ENCODE measurements at regions not wholly inside any gene's neighbourhood (a gene's known extent, or its start where the extent isn't known, plus 50 kb on each side); places are given as distances from the start of the nearest gene placed in this dataset.

DNA sequence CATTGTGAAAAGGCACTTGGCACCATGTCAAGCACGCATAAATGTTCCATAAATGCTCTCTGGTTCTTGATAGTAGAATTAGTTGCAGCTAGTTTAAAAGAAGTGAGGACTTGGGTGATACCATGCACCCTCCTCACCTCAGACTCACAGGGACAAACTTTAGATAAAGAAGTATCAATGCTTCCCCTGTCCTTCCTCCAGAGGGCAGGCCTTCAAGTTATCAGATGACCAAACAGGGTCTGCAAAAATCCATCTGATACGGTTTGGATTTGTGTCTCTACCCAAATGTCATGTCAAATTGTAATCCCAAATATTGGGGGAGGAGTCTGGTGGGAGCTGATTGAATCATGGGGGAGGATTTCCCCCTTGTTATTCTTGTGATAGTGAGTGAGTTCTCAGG, 54.1 kb downstream of the C1QL2 start:
- no peak for ATAC-seq
- POLR2A ChIA-PET: interaction anchor here (0.6 kb wide), 1 partner anchor 1157 kb away, joined by 4 read pairs; no protein-coding TSS in a partner anchor
- H3K4me3 Mint-ChIP-seq: no peak overlapping the region
- peaks cover 0 to 28% (median 0%) of the 10 kb centered on the region in 3 donors for H3K36me3 Mint-ChIP-seq
- peaks cover 11 to 29% (median 19%) of the 10 kb centered on the region in 5 donors for H3K27me3 Mint-ChIP-seq
- peaks cover 0 to 2% (median 0%) of the 10 kb centered on the region in 4 donors for H3K4me1 Mint-ChIP-seq
- no peak for DNase-seq
- peaks cover 10 to 70% (median 40%) of the 10 kb centered on the region in 9 donors for H3K9me3 Mint-ChIP-seq
- no peak overlapping the region for H3K27ac Mint-ChIP-seq

- Mint-ChIP-seq H3K27ac (no peak overlapping the region), H3K4me1 (peaks cover 0 to 2% (median 0%) of the 10 kb centered on the region in 4 donors), H3K27me3 (peaks cover 11 to 34% (median 12%) of the 10 kb centered on the region in 5 donors), H3K4me3 (no peak overlapping the region), H3K36me3 (peaks cover 0 to 34% (median 0%) of the 10 kb centered on the region in 3 donors), H3K9me3 (peaks cover 16 to 81% (median 48%) of the 10 kb centered on the region in 9 donors)
- DNase-seq: no peak
- no peak for ATAC-seq
- POLR2A ChIA-PET: no interaction called here
Measured at GRCh38 chr2:119102964-119103363, 55.6 kb downstream of the C1QL2 start.

DNA sequence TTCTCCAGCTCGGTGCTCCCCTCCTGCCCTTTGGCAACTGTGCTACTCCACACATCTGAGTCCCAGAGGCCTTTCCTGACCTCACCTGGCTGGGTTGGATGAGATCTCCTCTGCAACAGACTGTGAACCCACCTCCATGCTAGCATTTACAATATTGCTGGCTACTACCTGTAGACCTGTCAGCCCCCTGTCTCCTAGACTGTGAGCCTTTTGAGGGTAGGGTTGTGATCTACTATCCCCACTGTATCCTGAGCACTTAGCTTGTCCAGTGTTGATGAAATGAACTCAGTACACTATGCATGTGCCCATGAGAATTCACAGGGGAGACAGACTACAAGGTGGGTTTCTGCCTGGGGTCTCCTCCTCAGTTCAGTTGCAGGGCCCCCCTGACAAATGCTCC, 70.1 kb downstream of the C1QL2 start:
- Mint-ChIP-seq H3K27me3 (peaks cover 0 to 14% (median 2%) of the 10 kb centered on the region in 5 donors), H3K36me3 (peaks cover 0 to 7% (median 0%) of the 10 kb centered on the region in 3 donors), H3K4me3 (no peak overlapping the region), H3K27ac (no peak overlapping the region), H3K9me3 (peaks cover 0 to 3% (median 0%) of the 10 kb centered on the region in 9 donors), H3K4me1 (no peaks in the 10 kb centered on the region)
- no peak for DNase-seq
- ATAC-seq: no peak
- POLR2A ChIA-PET: no interaction called here

- peaks cover 0 to 4% (median 0%) of the 10 kb centered on the region in 9 donors for H3K9me3 Mint-ChIP-seq
- no peaks in the 10 kb centered on the region for H3K36me3 Mint-ChIP-seq
- H3K4me3 Mint-ChIP-seq: no peak overlapping the region
- no peak overlapping the region for H3K27ac Mint-ChIP-seq
- no peaks in the 10 kb centered on the region for H3K4me1 Mint-ChIP-seq
- ATAC-seq (no peak), DNase-seq (no peak)
- POLR2A ChIA-PET: no interaction called here
- H3K27me3 Mint-ChIP-seq: peaks cover 0 to 14% (median 2%) of the 10 kb centered on the region in 5 donors
Measured at GRCh38 chr2:119086327-119086726, 72.2 kb downstream of the C1QL2 start.

DNA sequence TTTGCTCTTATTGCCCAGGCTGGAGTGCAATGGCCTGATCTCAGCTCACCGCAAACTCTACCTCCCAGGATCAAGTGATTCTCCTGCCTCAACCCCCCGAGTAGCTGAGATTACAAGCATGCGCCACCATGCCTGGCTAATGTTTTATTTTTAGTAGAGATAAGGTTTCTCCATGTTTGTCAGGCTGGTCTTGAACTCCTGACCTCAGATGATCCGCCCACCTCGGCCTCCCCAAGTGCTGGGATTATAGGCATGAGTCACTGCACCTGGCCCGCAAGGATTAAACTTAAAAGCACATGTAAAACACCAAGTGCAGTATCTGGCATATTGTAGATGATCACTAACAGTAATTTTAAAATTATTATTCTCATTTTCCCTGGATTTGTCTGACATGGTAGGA, 72.9 kb downstream of the C1QL2 start:
- ATAC-seq (no peak), DNase-seq (no peak)
- Mint-ChIP-seq H3K4me1 (no peaks in the 10 kb centered on the region), H3K27me3 (peaks cover 0 to 14% (median 2%) of the 10 kb centered on the region in 5 donors), H3K27ac (no peak overlapping the region), H3K9me3 (peaks cover 0 to 5% (median 0%) of the 10 kb centered on the region in 9 donors), H3K36me3 (no peaks in the 10 kb centered on the region), H3K4me3 (no peak overlapping the region)
- POLR2A ChIA-PET: no interaction called here

DNA sequence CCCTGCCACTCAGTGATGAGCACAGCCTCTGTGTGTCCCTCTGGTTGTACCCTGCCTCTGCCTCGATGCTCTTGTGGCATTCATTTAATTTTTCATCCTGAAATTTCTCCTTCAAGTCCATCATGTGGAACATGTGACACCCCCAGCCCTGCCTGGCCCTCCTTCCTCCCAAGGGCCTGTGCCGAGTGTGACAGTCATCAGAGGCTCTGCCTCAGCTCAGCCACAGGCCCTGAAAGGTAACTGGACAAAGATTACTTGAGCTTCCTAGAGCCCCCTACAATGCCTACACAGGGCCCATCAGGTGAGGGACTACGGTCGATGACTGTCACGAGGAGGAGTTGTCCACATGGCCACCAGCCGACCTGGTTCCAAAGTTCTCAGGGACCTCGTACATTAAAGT, 75.1 kb downstream of the C1QL2 start:
- ATAC-seq: no peak
- no peak for DNase-seq
- POLR2A ChIA-PET: no interaction called here
- Mint-ChIP-seq H3K27me3 (peaks cover 0 to 6% (median 2%) of the 10 kb centered on the region in 5 donors), H3K27ac (no peak overlapping the region), H3K4me1 (no peaks in the 10 kb centered on the region), H3K9me3 (peaks cover 0 to 5% (median 0%) of the 10 kb centered on the region in 9 donors), H3K4me3 (no peak overlapping the region), H3K36me3 (no peaks in the 10 kb centered on the region)

GRCh38 chr2:119082821-119083400, 75.6 kb downstream of the C1QL2 start:
- Mint-ChIP-seq H3K4me3 (no peak overlapping the region), H3K4me1 (no peaks in the 10 kb centered on the region), H3K36me3 (no peaks in the 10 kb centered on the region), H3K27me3 (peaks cover 0 to 6% (median 2%) of the 10 kb centered on the region in 5 donors), H3K27ac (no peak overlapping the region), H3K9me3 (peaks cover 0 to 5% (median 0%) of the 10 kb centered on the region in 9 donors)
- POLR2A ChIA-PET: no interaction called here
- DNase-seq (no peak), ATAC-seq (no peak)

GRCh38 chr2:119078796-119079195, 79.8 kb downstream of the C1QL2 start:
- DNase-seq: no peak
- POLR2A ChIA-PET: no interaction called here
- no peak for ATAC-seq
- no peak overlapping the region for H3K4me3 Mint-ChIP-seq
- no peaks in the 10 kb centered on the region for H3K36me3 Mint-ChIP-seq
- H3K4me1 Mint-ChIP-seq: no peaks in the 10 kb centered on the region
- H3K27me3 Mint-ChIP-seq: peaks cover 3 to 23% (median 8%) of the 10 kb centered on the region in 5 donors
- peaks cover 0 to 5% (median 0%) of the 10 kb centered on the region in 9 donors for H3K9me3 Mint-ChIP-seq
- H3K27ac Mint-ChIP-seq: no peak overlapping the region

GRCh38 chr2:119076713-119077112, 81.8 kb downstream of the C1QL2 start:
- H3K4me3 Mint-ChIP-seq: no peak overlapping the region
- ATAC-seq: no peak

DNA sequence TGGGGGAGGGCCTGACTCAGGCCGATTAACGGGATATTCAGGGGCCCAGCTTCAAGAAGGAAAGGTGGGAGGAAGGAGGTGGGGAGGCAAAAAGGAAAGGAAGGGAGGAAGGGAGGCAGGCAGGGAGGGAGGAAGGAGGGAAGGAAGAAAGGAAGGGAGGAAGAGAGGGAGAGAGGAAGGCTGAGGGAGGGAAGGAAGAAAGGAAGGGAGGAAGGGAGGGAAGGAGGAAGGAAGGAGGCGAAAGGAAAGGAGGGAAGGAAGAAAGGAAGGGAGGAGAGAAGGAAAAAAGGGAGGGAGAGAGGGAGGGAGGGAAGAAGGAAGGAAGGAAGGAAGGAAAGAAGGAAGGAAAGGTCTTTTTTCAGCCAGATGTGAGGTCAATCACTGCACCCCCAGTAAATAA, 85.3 kb downstream of the C1QL2 start:
- no peak overlapping the region for H3K27ac Mint-ChIP-seq

More at GRCh38 chr2:119076713-119077112, 81.8 kb downstream of the C1QL2 start:
- H3K9me3 Mint-ChIP-seq: peaks cover 0 to 5% (median 0%) of the 10 kb centered on the region in 9 donors
- H3K36me3 Mint-ChIP-seq: no peaks in the 10 kb centered on the region
- no peaks in the 10 kb centered on the region for H3K4me1 Mint-ChIP-seq
- H3K27ac Mint-ChIP-seq: no peak overlapping the region
- POLR2A ChIA-PET: no interaction called here
- peaks cover 3 to 23% (median 8%) of the 10 kb centered on the region in 5 donors for H3K27me3 Mint-ChIP-seq
- DNase-seq: no peak

GRCh38 chr2:119071476-119071875, 87.1 kb downstream of the C1QL2 start:
- H3K9me3 Mint-ChIP-seq: no peaks in the 10 kb centered on the region
- no peak for ATAC-seq
- peaks cover 3 to 21% (median 8%) of the 10 kb centered on the region in 5 donors for H3K27me3 Mint-ChIP-seq
- no peaks in the 10 kb centered on the region for H3K4me1 Mint-ChIP-seq
- no peaks in the 10 kb centered on the region for H3K36me3 Mint-ChIP-seq
- no peak overlapping the region for H3K4me3 Mint-ChIP-seq
- H3K27ac Mint-ChIP-seq: no peak overlapping the region
- no peak for DNase-seq
- POLR2A ChIA-PET: no interaction called here

More for the DNA sequence above, 85.3 kb downstream of the C1QL2 start:
- Mint-ChIP-seq H3K27me3 (peaks cover 3 to 23% (median 8%) of the 10 kb centered on the region in 5 donors), H3K4me1 (no peaks in the 10 kb centered on the region), H3K4me3 (no peak overlapping the region), H3K9me3 (no peaks in the 10 kb centered on the region), H3K36me3 (no peaks in the 10 kb centered on the region)
- no peak for ATAC-seq
- POLR2A ChIA-PET: no interaction called here
- no peak for DNase-seq

- DNase-seq: no peak
- no peak overlapping the region for H3K27ac Mint-ChIP-seq
- ATAC-seq: no peak
- POLR2A ChIA-PET: interaction anchor here (0.6 kb wide), 1 partner anchor 14 kb away, joined by 6 read pairs; no protein-coding TSS in a partner anchor
- no peaks in the 10 kb centered on the region for H3K36me3 Mint-ChIP-seq
- no peaks in the 10 kb centered on the region for H3K9me3 Mint-ChIP-seq
- H3K4me3 Mint-ChIP-seq: no peak overlapping the region
- no peaks in the 10 kb centered on the region for H3K4me1 Mint-ChIP-seq
- peaks cover 0 to 10% (median 3%) of the 10 kb centered on the region in 5 donors for H3K27me3 Mint-ChIP-seq
Measured at GRCh38 chr2:119069781-119070180, 88.8 kb downstream of the C1QL2 start.

DNA sequence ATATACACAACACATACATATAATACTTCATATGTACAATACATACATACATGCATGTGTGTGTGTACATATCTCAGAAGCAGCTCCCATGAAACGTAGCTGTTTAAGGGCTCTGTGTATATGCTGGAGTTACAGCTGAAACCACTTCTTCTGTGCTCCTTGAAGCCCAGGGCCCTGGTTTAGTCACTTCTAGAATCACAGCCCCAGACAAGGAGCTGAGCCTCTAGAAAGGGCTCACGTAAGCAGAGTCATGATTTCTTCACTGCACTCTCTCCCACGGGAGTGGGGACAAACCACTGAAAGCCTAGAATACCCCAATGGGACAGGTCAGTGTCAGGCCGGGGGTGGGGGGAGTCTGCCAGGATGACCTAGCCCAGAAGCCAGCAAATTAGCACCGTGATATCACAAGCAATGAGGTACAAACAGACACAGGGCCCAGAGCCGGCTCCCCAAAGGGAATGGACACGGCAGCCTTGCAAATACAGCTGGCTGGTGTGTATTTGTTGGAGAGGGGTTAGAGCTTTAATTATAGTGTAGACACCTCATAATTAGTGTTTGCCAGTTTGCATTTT, 90.3 kb downstream of the C1QL2 start:
- Mint-ChIP-seq H3K4me1 (no peaks in the 10 kb centered on the region), H3K9me3 (peaks cover 0 to 3% (median 0%) of the 10 kb centered on the region in 9 donors), H3K27me3 (peaks cover 0 to 1% (median 0%) of the 10 kb centered on the region in 5 donors), H3K4me3 (no peak overlapping the region), H3K36me3 (no peaks in the 10 kb centered on the region), H3K27ac (no peak overlapping the region)
- ATAC-seq: no peak
- POLR2A ChIA-PET: no interaction called here
- no peak for DNase-seq
